ENCODE measurements at regions not wholly inside any gene's neighbourhood (a gene's known extent, or its start where the extent isn't known, plus 50 kb on each side); places are given as distances from the start of the nearest gene placed in this dataset.

DNA sequence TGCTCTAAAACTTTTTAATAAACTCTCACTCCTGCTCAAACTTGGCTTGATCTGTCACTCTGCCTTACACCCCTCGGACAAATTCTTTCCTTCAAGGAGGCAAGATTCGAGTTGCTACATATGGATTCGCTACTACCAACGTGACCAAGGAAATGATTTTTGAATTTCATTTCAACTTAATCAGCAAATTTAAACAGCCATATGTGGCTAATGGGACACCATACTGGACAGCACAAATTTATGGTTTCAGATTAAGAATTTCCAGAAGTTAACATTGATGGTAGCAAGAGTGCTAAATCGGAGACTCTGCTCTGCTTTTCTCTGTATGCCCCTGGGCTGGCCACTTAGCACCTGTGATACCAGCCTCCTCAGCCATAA lies 318.2 kb upstream of the PSMD7 start:
- no peak overlapping the region for H3K27ac ChIP-seq
- intact Hi-C loops (cut with DNase I): no loop called here
- no peak for DNase-seq (ENCODE audit: extremely low spot score in 2 of 2)
- H3K4me3 ChIP-seq: no peak overlapping the region
- no peaks in the 10 kb centered on the region for H3K27me3 ChIP-seq
- H3K9me3 ChIP-seq: no peaks in the 10 kb centered on the region
- H3K4me1 ChIP-seq: no peaks in the 10 kb centered on the region
- no peaks in the 10 kb centered on the region for H3K36me3 ChIP-seq
- TF ChIP-seq POLR2A (IDR thresholded peaks at IDR 0.05): no peak
- TF ChIP-seq, protein P1, sequence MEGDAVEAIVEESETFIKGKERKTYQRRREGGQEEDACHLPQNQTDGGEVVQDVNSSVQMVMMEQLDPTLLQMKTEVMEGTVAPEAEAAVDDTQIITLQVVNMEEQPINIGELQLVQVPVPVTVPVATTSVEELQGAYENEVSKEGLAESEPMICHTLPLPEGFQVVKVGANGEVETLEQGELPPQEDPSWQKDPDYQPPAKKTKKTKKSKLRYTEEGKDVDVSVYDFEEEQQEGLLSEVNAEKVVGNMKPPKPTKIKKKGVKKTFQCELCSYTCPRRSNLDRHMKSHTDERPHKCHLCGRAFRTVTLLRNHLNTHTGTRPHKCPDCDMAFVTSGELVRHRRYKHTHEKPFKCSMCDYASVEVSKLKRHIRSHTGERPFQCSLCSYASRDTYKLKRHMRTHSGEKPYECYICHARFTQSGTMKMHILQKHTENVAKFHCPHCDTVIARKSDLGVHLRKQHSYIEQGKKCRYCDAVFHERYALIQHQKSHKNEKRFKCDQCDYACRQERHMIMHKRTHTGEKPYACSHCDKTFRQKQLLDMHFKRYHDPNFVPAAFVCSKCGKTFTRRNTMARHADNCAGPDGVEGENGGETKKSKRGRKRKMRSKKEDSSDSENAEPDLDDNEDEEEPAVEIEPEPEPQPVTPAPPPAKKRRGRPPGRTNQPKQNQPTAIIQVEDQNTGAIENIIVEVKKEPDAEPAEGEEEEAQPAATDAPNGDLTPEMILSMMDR (IDR thresholded peaks at IDR 0.05): no peak
- no peak for TF ChIP-seq POLR2AphosphoS5 (IDR thresholded peaks at IDR 0.05; ENCODE audit: insufficient read depth in 1 of 2, low read depth in 1 of 2)

GRCh38 chr16:73976644-73977043 lies 320.0 kb upstream of the PSMD7 start:
- no peak overlapping the region for H3K27ac ChIP-seq
- TF ChIP-seq POLR2AphosphoS5 (IDR thresholded peaks at IDR 0.05; ENCODE audit: insufficient read depth in 1 of 2, low read depth in 1 of 2): no peak
- DNase-seq (ENCODE audit: extremely low spot score in 2 of 2): no peak
- intact Hi-C loops (cut with DNase I): no loop called here
- no peaks in the 10 kb centered on the region for H3K36me3 ChIP-seq
- no peaks in the 10 kb centered on the region for H3K4me1 ChIP-seq
- no peaks in the 10 kb centered on the region for H3K9me3 ChIP-seq
- no peaks in the 10 kb centered on the region for H3K27me3 ChIP-seq
- no peak overlapping the region for H3K4me3 ChIP-seq

- no peak overlapping the region for H3K27ac ChIP-seq
- H3K9me3 ChIP-seq: no peaks in the 10 kb centered on the region
- intact Hi-C loops (cut with DNase I): no loop called here
- H3K36me3 ChIP-seq: no peaks in the 10 kb centered on the region
- no peaks in the 10 kb centered on the region for H3K4me1 ChIP-seq
- H3K4me3 ChIP-seq: no peak overlapping the region
- DNase-seq (ENCODE audit: extremely low spot score in 2 of 2): no peak
- TF ChIP-seq, protein P1 (IDR thresholded peaks at IDR 0.05): no peak
- TF ChIP-seq POLR2AphosphoS5 (IDR thresholded peaks at IDR 0.05; ENCODE audit: insufficient read depth in 1 of 2, low read depth in 1 of 2) (no peak), POLR2A (IDR thresholded peaks at IDR 0.05) (no peak)
- H3K27me3 ChIP-seq: no peaks in the 10 kb centered on the region
Observed at GRCh38 chr16:73973174-73973573, 323.4 kb upstream of the PSMD7 start.

DNA sequence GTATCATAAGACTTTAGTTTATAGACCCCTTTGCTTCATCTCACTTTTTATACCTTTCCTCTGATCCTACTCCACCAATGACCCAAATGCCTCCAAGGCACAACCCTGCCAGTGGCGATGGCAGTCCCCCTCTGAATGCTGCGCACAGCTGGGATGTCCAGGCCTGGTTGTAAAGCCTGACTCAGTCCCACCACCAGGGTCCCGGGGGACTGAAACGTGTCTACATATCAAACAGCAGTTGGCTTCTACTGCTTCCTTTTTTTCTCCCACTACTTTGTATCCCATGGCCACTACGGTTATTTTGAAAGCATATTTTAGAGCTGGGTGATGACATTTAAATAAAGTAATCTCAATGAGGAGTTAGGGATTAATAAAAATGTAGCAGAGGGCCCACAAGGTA lies 329.8 kb upstream of the PSMD7 start:
- no peaks in the 10 kb centered on the region for H3K36me3 ChIP-seq
- no peaks in the 10 kb centered on the region for H3K9me3 ChIP-seq
- H3K4me3 ChIP-seq: no peak overlapping the region
- intact Hi-C loops (cut with DNase I): no loop called here
- no peak overlapping the region for H3K27ac ChIP-seq
- no peaks in the 10 kb centered on the region for H3K27me3 ChIP-seq
- no peak for TF ChIP-seq POLR2AphosphoS5 (IDR thresholded peaks at IDR 0.05; ENCODE audit: insufficient read depth in 1 of 2, low read depth in 1 of 2)
- TF ChIP-seq, protein P1 (IDR thresholded peaks at IDR 0.05): no peak
- no peaks in the 10 kb centered on the region for H3K4me1 ChIP-seq
- no peak for DNase-seq (ENCODE audit: extremely low spot score in 2 of 2)

- TF ChIP-seq POLR2AphosphoS5 (IDR thresholded peaks at IDR 0.05; ENCODE audit: insufficient read depth in 1 of 2, low read depth in 1 of 2) (no peak), POLR2A (IDR thresholded peaks at IDR 0.05) (no peak)
- TF ChIP-seq, protein P1 (IDR thresholded peaks at IDR 0.05): no peak
- DNase-seq (ENCODE audit: extremely low spot score in 2 of 2): no peak
- Histone ChIP-seq H3K4me1 (no peaks in the 10 kb centered on the region), H3K9me3 (no peaks in the 10 kb centered on the region), H3K4me3 (no peak overlapping the region), H3K27ac (no peak overlapping the region), H3K36me3 (no peaks in the 10 kb centered on the region), H3K27me3 (no peaks in the 10 kb centered on the region)
- intact Hi-C loops (cut with DNase I): no loop called here
Observed at GRCh38 chr16:73965591-73965990, 331.0 kb upstream of the PSMD7 start.

All from vagina (tissue), 2 donors.